GM06990 (cell line): ENCODE measurements at regions not wholly inside any gene's neighbourhood (a gene's known extent, or its start where the extent isn't known, plus 50 kb on each side); places are given as distances from the start of the nearest gene placed in this dataset.

Experiments
- DNase-seq: peaks from one replicate; pipeline ENCODE4 v3.0.0-alpha.2; 2011; ENCODE audit not compliant: insufficient read length; ENCODE audit errors: extremely low read depth
- H3K27me3 ChIP-seq: replicated peaks from 2 replicates; pipeline ENCODE4 v1.6.0; 2011; ENCODE audit warnings: low read length; ENCODE audit not compliant: control insufficient read depth, insufficient read depth
- H3K36me3 ChIP-seq: 2 replicates; pipeline ENCODE4 v1.5.1; 2011; ENCODE audit warnings: low read length; ENCODE audit not compliant: control insufficient read depth, insufficient read depth
- H3K4me3 ChIP-seq: replicated peaks from 2 replicates; pipeline ENCODE4 v1.5.1; 2011; ENCODE audit warnings: low read depth, mild to moderate bottlenecking, control low read depth, low read length
- TF ChIP-seq, protein P1 (sequence below): IDR thresholded peaks from 2 replicates; pipeline ENCODE4 v1.5.1; 2011; ENCODE audit warnings: low read length, control low read depth, mild to moderate bottlenecking, inconsistent platforms; ENCODE audit not compliant: insufficient read depth, poor library complexity, severe bottlenecking

- no peak overlapping the region for H3K4me3 ChIP-seq
- no peak for DNase-seq
- H3K36me3 ChIP-seq: no peaks in the 10 kb centered on the region
- H3K27me3 ChIP-seq: no peaks in the 10 kb centered on the region
- TF ChIP-seq, protein P1, sequence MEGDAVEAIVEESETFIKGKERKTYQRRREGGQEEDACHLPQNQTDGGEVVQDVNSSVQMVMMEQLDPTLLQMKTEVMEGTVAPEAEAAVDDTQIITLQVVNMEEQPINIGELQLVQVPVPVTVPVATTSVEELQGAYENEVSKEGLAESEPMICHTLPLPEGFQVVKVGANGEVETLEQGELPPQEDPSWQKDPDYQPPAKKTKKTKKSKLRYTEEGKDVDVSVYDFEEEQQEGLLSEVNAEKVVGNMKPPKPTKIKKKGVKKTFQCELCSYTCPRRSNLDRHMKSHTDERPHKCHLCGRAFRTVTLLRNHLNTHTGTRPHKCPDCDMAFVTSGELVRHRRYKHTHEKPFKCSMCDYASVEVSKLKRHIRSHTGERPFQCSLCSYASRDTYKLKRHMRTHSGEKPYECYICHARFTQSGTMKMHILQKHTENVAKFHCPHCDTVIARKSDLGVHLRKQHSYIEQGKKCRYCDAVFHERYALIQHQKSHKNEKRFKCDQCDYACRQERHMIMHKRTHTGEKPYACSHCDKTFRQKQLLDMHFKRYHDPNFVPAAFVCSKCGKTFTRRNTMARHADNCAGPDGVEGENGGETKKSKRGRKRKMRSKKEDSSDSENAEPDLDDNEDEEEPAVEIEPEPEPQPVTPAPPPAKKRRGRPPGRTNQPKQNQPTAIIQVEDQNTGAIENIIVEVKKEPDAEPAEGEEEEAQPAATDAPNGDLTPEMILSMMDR: no peak
Measured at GRCh38 chr13:53310786-53311185, 282.2 kb downstream of the OLFM4 start.

DNA sequence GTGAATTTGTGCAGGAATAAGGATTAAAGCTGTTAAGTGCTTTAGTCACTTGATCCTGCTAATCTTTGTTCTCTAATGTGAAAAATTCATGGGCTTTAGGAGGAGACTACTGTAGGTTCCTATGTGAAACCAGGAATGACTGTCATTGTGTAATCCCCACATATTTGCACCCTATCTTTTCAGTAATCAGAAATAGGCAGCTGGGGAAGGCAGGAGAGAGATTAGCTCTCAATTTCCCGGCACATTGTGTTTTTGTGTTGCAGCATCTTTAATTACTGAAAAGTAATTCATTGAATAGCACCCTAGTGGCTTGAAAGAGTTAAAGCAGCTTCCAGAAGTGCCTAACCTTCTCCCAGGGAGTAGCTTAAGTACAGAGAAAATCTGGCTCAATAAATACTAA lies 282.9 kb downstream of the OLFM4 start:
- H3K36me3 ChIP-seq: no peaks in the 10 kb centered on the region
- no peaks in the 10 kb centered on the region for H3K27me3 ChIP-seq
- no peak overlapping the region for H3K4me3 ChIP-seq
- TF ChIP-seq, protein P1: no peak
- no peak for DNase-seq

DNA sequence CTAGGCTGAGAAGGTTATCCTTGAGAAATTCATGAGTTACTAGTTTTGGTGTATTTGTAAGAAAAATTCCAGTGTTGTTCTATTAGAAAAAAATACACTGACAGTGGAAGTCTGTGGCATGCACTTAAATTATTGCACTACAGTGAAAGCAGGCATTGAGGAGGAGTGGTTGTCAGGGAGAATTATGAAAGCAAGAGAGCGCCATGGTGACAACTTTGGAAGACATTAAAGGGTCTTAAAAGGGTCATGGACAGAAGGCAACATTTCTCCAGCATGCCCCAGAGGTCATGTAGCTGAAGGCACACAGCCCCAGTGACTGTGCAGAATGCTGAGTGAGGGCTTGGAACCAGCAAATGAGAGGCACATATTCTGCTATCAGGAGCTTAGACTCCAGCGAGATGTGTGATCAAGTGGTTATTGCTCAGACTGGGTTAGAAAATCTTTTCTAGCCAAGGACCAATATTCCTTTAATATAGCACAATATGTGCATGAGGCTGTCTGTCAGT lies 292.7 kb downstream of the OLFM4 start:
- no peaks in the 10 kb centered on the region for H3K36me3 ChIP-seq
- TF ChIP-seq, protein P1: no peak
- H3K27me3 ChIP-seq: no peaks in the 10 kb centered on the region
- no peak for DNase-seq
- H3K4me3 ChIP-seq: no peak overlapping the region

DNA sequence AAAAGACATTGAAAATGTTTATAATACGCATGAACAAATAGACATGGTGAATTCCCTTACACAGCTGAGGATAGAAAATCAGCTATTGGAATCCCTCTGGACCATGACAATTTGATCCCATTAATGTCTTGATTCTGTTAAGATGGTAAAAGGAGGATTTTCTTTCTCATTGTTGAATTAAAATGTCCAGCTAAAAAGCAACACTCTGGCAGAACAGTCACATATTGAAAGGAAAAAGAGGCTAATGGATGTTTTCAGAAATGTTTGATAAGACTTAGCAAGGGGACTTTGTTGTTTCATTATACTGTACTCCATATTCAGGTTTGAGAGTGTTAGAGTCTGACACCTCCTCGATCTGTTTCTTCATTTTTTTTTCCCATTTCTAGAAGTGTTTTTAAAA lies 296.0 kb downstream of the OLFM4 start:
- Histone ChIP-seq H3K4me3 (no peak overlapping the region), H3K27me3 (no peaks in the 10 kb centered on the region), H3K36me3 (no peaks in the 10 kb centered on the region)
- no peak for DNase-seq
- TF ChIP-seq, protein P1: no peak

DNA sequence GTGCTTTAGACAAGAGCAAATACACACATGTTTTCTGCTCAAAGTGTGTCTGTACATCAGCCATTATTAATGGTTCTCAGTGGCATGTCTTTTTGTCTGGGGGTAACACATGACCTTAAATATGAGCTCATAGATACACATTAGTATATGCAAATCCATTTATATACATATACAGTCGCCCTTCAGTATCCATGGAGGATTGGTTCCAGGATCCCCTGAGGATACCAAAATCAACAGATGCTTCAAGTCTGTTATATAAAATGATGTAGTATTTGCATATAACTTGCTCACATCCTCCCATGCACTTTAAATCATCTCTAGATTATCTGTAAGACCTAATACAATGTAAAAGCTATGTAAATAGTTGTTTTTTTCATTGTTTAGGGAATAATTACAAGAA lies 298.1 kb downstream of the OLFM4 start:
- H3K36me3 ChIP-seq: no peaks in the 10 kb centered on the region

More for the DNA sequence above, 298.1 kb downstream of the OLFM4 start:
- Histone ChIP-seq H3K27me3 (no peaks in the 10 kb centered on the region), H3K4me3 (no peak overlapping the region)
- DNase-seq: no peak
- TF ChIP-seq, protein P1: no peak
